Smooth muscle cell (in vitro differentiated cells): ENCODE measurements at regions not wholly inside any gene's neighbourhood (a gene's known extent, or its start where the extent isn't known, plus 50 kb on each side); places are given as distances from the start of the nearest gene placed in this dataset.

Experiments used
- DNase-seq: peaks from one replicate; lab custom pipeline; 2025; ENCODE audit not compliant: unreplicated experiment; lab: John Stamatoyannopoulos, UW
- H2AFZ ChIP-seq: fragments of 200-600 bp; sonication (generic); 2 replicates; pipeline ENCODE4 v1.6.0; 2016; ENCODE audit warnings: antibody characterized with exemption, low read depth, mild to moderate bottlenecking
- H3F3A ChIP-seq: fragments of 200-600 bp; sonication (generic); 2 replicates; pipeline ENCODE4 v1.6.0; 2017; ENCODE audit warnings: antibody characterized with exemption, low read depth
- H3K27ac ChIP-seq: fragments of 200-600 bp; sonication (generic); 2 replicates; pipeline ENCODE4 v1.5.1; 2016; ENCODE audit warnings: low read depth, mild to moderate bottlenecking
- H3K27me3 ChIP-seq: fragments of 200-600 bp; sonication (generic); 2 replicates; pipeline ENCODE4 v1.6.1; 2016; ENCODE audit warnings: low read depth, mild to moderate bottlenecking
- H3K36me3 ChIP-seq: fragments of 200-600 bp; sonication (generic); 2 replicates; pipeline ENCODE4 v1.5.1; 2016; ENCODE audit warnings: low read depth
- H3K4me1 ChIP-seq: fragments of 200-600 bp; sonication (generic); 2 replicates; pipeline ENCODE4 v1.5.1; 2016; ENCODE audit warnings: low read depth
- H3K4me2 ChIP-seq: fragments of 200-600 bp; sonication (generic); 2 replicates; pipeline ENCODE4 v1.6.0; 2016; ENCODE audit warnings: mild to moderate bottlenecking
- H3K4me3 ChIP-seq: fragments of 200-600 bp; sonication (generic); 2 replicates; pipeline ENCODE4 v1.5.1; 2016; ENCODE audit warnings: mild to moderate bottlenecking
- H3K79me2 ChIP-seq: fragments of 200-600 bp; sonication (generic); 2 replicates; pipeline ENCODE4 v1.6.0; 2016; ENCODE audit warnings: low read depth, mild to moderate bottlenecking
- H3K9ac ChIP-seq: fragments of 200-600 bp; sonication (generic); 2 replicates; pipeline ENCODE4 v1.6.0; 2016; ENCODE audit warnings: low read depth
- H3K9me3 ChIP-seq: fragments of 200-600 bp; sonication (generic); replicated peaks from 2 replicates; pipeline ENCODE4 v1.5.1; 2016; ENCODE audit warnings: low read depth
- H4K20me1 ChIP-seq: fragments of 200-600 bp; sonication (generic); 2 replicates; pipeline ENCODE4 v1.6.0; 2016; ENCODE audit warnings: low read depth
- CTCF ChIP-seq: fragments of 200-600 bp; sonication (generic); IDR thresholded peaks from 2 replicates; pipeline ENCODE4 v1.5.1; 2017; ENCODE audit warnings: borderline replicate concordance, mild to moderate bottlenecking, antibody characterized with exemption; ENCODE audit not compliant: insufficient read depth, poor library complexity, severe bottlenecking
- WGBS: methylation state at CpG from one replicate; pipeline ENCODE4 v1.1.7; 2016; ENCODE audit warnings: low lambda C conversion rate; 5-methylcytosine and 5-hydroxymethylcytosine counted together

DNA sequence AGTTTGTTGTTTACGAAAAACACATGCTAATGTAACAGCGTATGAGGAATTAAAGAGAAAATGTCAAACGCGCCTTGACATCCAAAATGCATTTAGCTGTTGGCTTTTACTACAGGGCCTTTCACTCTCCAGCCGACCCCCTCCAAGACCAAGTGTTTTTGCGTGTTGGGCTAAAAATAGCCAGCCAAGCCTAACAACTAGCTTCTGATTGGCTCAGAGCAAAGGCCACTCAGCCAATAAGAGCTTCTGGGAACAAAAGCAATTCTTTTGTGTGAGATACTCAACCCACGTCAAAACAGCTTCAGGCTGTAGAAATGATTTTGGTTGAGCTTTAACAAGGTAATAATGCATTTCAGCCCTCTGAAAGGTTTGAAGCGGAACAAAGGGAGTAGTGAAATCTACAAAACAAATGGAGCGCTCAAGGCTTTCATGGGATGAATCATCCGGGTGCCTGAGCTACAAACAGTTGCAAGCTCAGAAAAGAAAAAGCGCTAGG, 198.7 kb upstream of the DCN start:
- H3K36me3 ChIP-seq = no peaks in the 10 kb centered on the region
- H3K79me2 ChIP-seq = no peaks in the 10 kb centered on the region
- H4K20me1 ChIP-seq = no peaks in the 10 kb centered on the region
- peaks cover 27% of the 10 kb centered on the region for H3K4me1 ChIP-seq
- H3K4me2 ChIP-seq = peak overlapping the region; percentile 91
- peak; percentile 3 for DNase-seq
- no peaks in the 10 kb centered on the region for H3F3A ChIP-seq
- 2% methylated on average over 11 of the region's 11 CpGs for WGBS
- peak overlapping the region; percentile 80 for H3K27ac ChIP-seq
- no peaks in the 10 kb centered on the region for H3K9me3 ChIP-seq
- H2AFZ ChIP-seq = peak overlapping the region; percentile 88
- H3K27me3 ChIP-seq = no peaks in the 10 kb centered on the region
- peak overlapping the region; percentile 66 for H3K4me3 ChIP-seq
- peak overlapping the region; percentile 75 for H3K9ac ChIP-seq
- no peak for TF ChIP-seq CTCF

- H3K9ac ChIP-seq = peak overlapping the region; percentile 75
- 58% methylated on average over 5 of the region's 5 CpGs for WGBS
- no peak for DNase-seq
- no peaks in the 10 kb centered on the region for H4K20me1 ChIP-seq
- peak overlapping the region; percentile 80 for H3K27ac ChIP-seq
- H3K79me2 ChIP-seq = no peaks in the 10 kb centered on the region
- H3K4me2 ChIP-seq = peak overlapping the region; percentile 91
- H3K4me1 ChIP-seq = peaks cover 27% of the 10 kb centered on the region
- no peak for TF ChIP-seq CTCF
- no peaks in the 10 kb centered on the region for H3K9me3 ChIP-seq
- no peaks in the 10 kb centered on the region for H3F3A ChIP-seq
- peak overlapping the region; percentile 22 for H2AFZ ChIP-seq
- no peaks in the 10 kb centered on the region for H3K36me3 ChIP-seq
- H3K4me3 ChIP-seq = peak overlapping the region; percentile 66
- no peaks in the 10 kb centered on the region for H3K27me3 ChIP-seq
Observed at GRCh38 chr12:91380631-91381030, 198.0 kb upstream of the DCN start.

- no peak for DNase-seq
- TF ChIP-seq CTCF = no peak
- Histone ChIP-seq H3K27me3 (no peaks in the 10 kb centered on the region), H3K4me3 (no peak overlapping the region), H3K4me1 (peaks cover 27% of the 10 kb centered on the region), H3K27ac (no peak overlapping the region), H4K20me1 (no peaks in the 10 kb centered on the region), H3K4me2 (no peak overlapping the region), H3K9ac (no peak overlapping the region), H2AFZ (no peak overlapping the region), H3K36me3 (no peaks in the 10 kb centered on the region), H3K79me2 (no peaks in the 10 kb centered on the region), H3K9me3 (no peaks in the 10 kb centered on the region), H3F3A (no peaks in the 10 kb centered on the region)
- WGBS = 70% methylated on average over 2 of the region's 2 CpGs
Observed at GRCh38 chr12:91379051-91379775, 196.6 kb upstream of the DCN start.

- no peaks in the 10 kb centered on the region for H3K79me2 ChIP-seq
- no peak overlapping the region for H2AFZ ChIP-seq
- no peak overlapping the region for H3K4me3 ChIP-seq
- no peak for TF ChIP-seq CTCF
- H3K36me3 ChIP-seq = no peaks in the 10 kb centered on the region
- peak overlapping the region; percentile 36 for H3K4me2 ChIP-seq
- H3K27me3 ChIP-seq = no peaks in the 10 kb centered on the region
- H3K9ac ChIP-seq = no peak overlapping the region
- H3K27ac ChIP-seq = no peak overlapping the region
- no peak for DNase-seq
- no peaks in the 10 kb centered on the region for H3K9me3 ChIP-seq
- peaks cover 20% of the 10 kb centered on the region for H3K4me1 ChIP-seq
- H3F3A ChIP-seq = no peaks in the 10 kb centered on the region
- no peaks in the 10 kb centered on the region for H4K20me1 ChIP-seq
- WGBS = 44% methylated on average over 3 of the region's 3 CpGs
Observed at GRCh38 chr12:91377436-91377835, 194.8 kb upstream of the DCN start.
